Naive thymus-derived CD4-positive, alpha-beta T cell (primary cell): ENCODE measurements at regions not wholly inside any gene's neighbourhood (a gene's known extent, or its start where the extent isn't known, plus 50 kb on each side); places are given as distances from the start of the nearest gene placed in this dataset.
A peak's percentile ranks its signal among the peaks of the same experiment; 100 is the strongest.

Source experiments
- ATAC-seq: fragments of 150-1000 bp; cut with Tn5 transposase; 2 replicates; pipeline ENCODE4 v1.10.0; 2021; ENCODE audit warnings: mild to moderate bottlenecking, moderate library complexity
- CTCF ChIA-PET: fragments of 350-600 bp; sonication (Branson Sonifier 250); formaldehyde crosslinking; loops from one replicate; lab custom pipeline; 2021; ENCODE audit warnings: antibody characterized with exemption; lab: Charles Lee
- POLR2A ChIA-PET: fragments of 350-600 bp; sonication (Branson Sonifier 250); formaldehyde crosslinking; loops from one replicate; lab custom pipeline; 2021; ENCODE audit warnings: antibody characterized with exemption, inconsistent platforms; lab: Charles Lee
- DNase-seq, 9 donors: peaks; one replicate each; pipeline versions ENCODE4 v3.0.0 to v3.0.0-alpha.2; 2020 to 2022; ENCODE audit warnings: mixed read lengths in 1 of 9
- H3K27ac ChIP-seq: one replicate; pipeline ENCODE4 v1.7.0; 2013; ENCODE audit warnings: mild to moderate bottlenecking, low read depth, low read length, moderate library complexity
- H3K27me3 ChIP-seq, 2 donors: one replicate each; pipeline ENCODE4 v1.7.0; 2013; ENCODE audit warnings: low read length in 2 of 2, mild to moderate bottlenecking in 2 of 2, moderate library complexity in 2 of 2; ENCODE audit not compliant: control insufficient read depth in 2 of 2, insufficient read depth in 2 of 2
- H3K36me3 ChIP-seq, 3 experiments: 1 replicate in 2 of 3; 2 replicates in 1 of 3; pipeline ENCODE4 v1.7.0; 2013; ENCODE audit warnings: low read length in 3 of 3, mild to moderate bottlenecking in 3 of 3, moderate library complexity in 1 of 3; ENCODE audit not compliant: insufficient read depth in 3 of 3, control insufficient read depth in 2 of 3
- H3K4me1 ChIP-seq, 2 donors: one replicate each; pipeline ENCODE4 v1.7.0; 2013; ENCODE audit warnings: low read length in 2 of 2, mild to moderate bottlenecking in 2 of 2, moderate library complexity in 1 of 2; ENCODE audit not compliant: control insufficient read depth in 2 of 2, insufficient read depth in 2 of 2
- H3K4me3 ChIP-seq: 2 replicates; pipeline ENCODE4 v1.7.0; 2013; ENCODE audit warnings: mild to moderate bottlenecking, low read length
- H3K9me3 ChIP-seq, 3 experiments: 1 replicate in 2 of 3; 2 replicates in 1 of 3; pipeline ENCODE4 v1.7.0; 2013; ENCODE audit warnings: low read length in 3 of 3; ENCODE audit not compliant: control insufficient read depth in 2 of 3
- H3K27ac Mint-ChIP-seq, 9 donors: one replicate each; pipeline ENCODE4 v1.8.0; 2020 to 2022; ENCODE audit warnings: mixed read lengths in 9 of 9, mild to moderate bottlenecking in 8 of 9, moderate library complexity in 5 of 9, inconsistent platforms in 2 of 9
- H3K27me3 Mint-ChIP-seq, 5 donors: one replicate each; pipeline ENCODE4 v1.8.0; 2021 to 2022; ENCODE audit warnings: mixed read lengths in 5 of 5, mild to moderate bottlenecking in 1 of 5
- H3K36me3 Mint-ChIP-seq, 5 donors: one replicate each; pipeline ENCODE4 v1.8.0; 2020 to 2022; ENCODE audit warnings: mixed read lengths in 5 of 5, mild to moderate bottlenecking in 3 of 5, inconsistent platforms in 1 of 5
- H3K4me1 Mint-ChIP-seq, 7 donors: one replicate each; pipeline ENCODE4 v1.8.0; 2020 to 2022; ENCODE audit warnings: mixed read lengths in 7 of 7, mild to moderate bottlenecking in 3 of 7, inconsistent platforms in 1 of 7
- H3K4me3 Mint-ChIP-seq, 10 donors: one replicate each; pipeline ENCODE4 v1.8.0; 2020 to 2022; ENCODE audit warnings: mild to moderate bottlenecking in 10 of 10, mixed read lengths in 10 of 10, moderate library complexity in 6 of 10, inconsistent platforms in 2 of 10
- H3K9me3 Mint-ChIP-seq, 11 donors: one replicate each; pipeline ENCODE4 v1.8.0; 2020 to 2022; ENCODE audit warnings: mixed read lengths in 11 of 11, mild to moderate bottlenecking in 4 of 11, inconsistent platforms in 1 of 11, moderate library complexity in 1 of 11
- intact Hi-C, 2 donors: fragments of 100-400 bp; cut with micrococcal nuclease; formaldehyde crosslinking; loops; one replicate each; pipeline ENCODE4 v1.15.1; 2023

- DNase-seq: peak; percentile 26 to 90 (median 85)
- peak overlapping the region in 8 of 9 donors; percentile 42 to 97 (median 80) for H3K27ac Mint-ChIP-seq
- H3K9me3 Mint-ChIP-seq: peaks cover 0 to 4% (median 0%) of the 10 kb centered on the region in 11 donors
- Histone ChIP-seq H3K27me3 (no peaks in the 10 kb centered on the region), H3K4me3 (no peak overlapping the region), H3K36me3 (no peaks in the 10 kb centered on the region), H3K27ac (no peak overlapping the region), H3K4me1 (peaks cover 6 to 7% of the 10 kb centered on the region in 2 donors), H3K9me3 (no peaks in the 10 kb centered on the region)
- peak overlapping the region in 3 of 10 donors; percentile 1 to 84 (median 60) for H3K4me3 Mint-ChIP-seq
- peaks cover 0 to 19% (median 0%) of the 10 kb centered on the region in 5 donors for H3K27me3 Mint-ChIP-seq
- ChIA-PET CTCF (interaction anchor here (0.5 to 3.5 kb wide), 34 partner anchors 9 to 1256 kb away, joined by 3 to 94 read pairs (median 4); no protein-coding TSS in a partner anchor), POLR2A (interaction anchor here (0.6 to 3.3 kb wide), 13 partner anchors 24 to 456 kb away, joined by 3 to 38 read pairs (median 3); no protein-coding TSS in a partner anchor)
- no peaks in the 10 kb centered on the region for H3K36me3 Mint-ChIP-seq
- peaks cover 5 to 12% (median 9%) of the 10 kb centered on the region in 7 donors for H3K4me1 Mint-ChIP-seq
- ATAC-seq: peak; percentile 100
- intact Hi-C loops: loop anchor here (1.0 to 10.0 kb wide), 13 partner anchors 48 to 1550 kb away; partner anchors contain the start of genes SLC30A7 (in 2 of the 2), DPH5 (in 1 of the 2) and EXTL2 (in 1 of the 2)
Measured at GRCh38 chr1:101357444-101357986, 120.7 kb downstream of the S1PR1 start.

GRCh38 chr1:101360506-101360905, 123.7 kb downstream of the S1PR1 start:
- Histone ChIP-seq H3K27me3 (no peaks in the 10 kb centered on the region), H3K36me3 (no peaks in the 10 kb centered on the region), H3K9me3 (no peaks in the 10 kb centered on the region), H3K27ac (no peak overlapping the region), H3K4me3 (no peak overlapping the region), H3K4me1 (peaks cover 6 to 7% of the 10 kb centered on the region in 2 donors)
- intact Hi-C loops: no loop called here
- Mint-ChIP-seq H3K9me3 (peaks cover 0 to 4% (median 0%) of the 10 kb centered on the region in 11 donors), H3K4me1 (peaks cover 7 to 15% (median 10%) of the 10 kb centered on the region in 7 donors), H3K36me3 (no peaks in the 10 kb centered on the region), H3K27ac (peak overlapping the region in 1 of 9 donors; percentile 6), H3K4me3 (no peak overlapping the region), H3K27me3 (peaks cover 0 to 18% (median 0%) of the 10 kb centered on the region in 5 donors)
- DNase-seq (no peak), ATAC-seq (no peak)
- POLR2A ChIA-PET: no interaction called here
- CTCF ChIA-PET: no interaction called here

GRCh38 chr1:101363891-101364318, 127.1 kb downstream of the S1PR1 start:
- intact Hi-C loops: no loop called here
- Histone ChIP-seq H3K9me3 (no peaks in the 10 kb centered on the region), H3K27me3 (no peaks in the 10 kb centered on the region), H3K4me1 (no peaks in the 10 kb centered on the region), H3K36me3 (no peaks in the 10 kb centered on the region), H3K4me3 (no peak overlapping the region), H3K27ac (no peak overlapping the region)
- Mint-ChIP-seq H3K9me3 (peaks cover 0 to 4% (median 0%) of the 10 kb centered on the region in 11 donors), H3K27me3 (peaks cover 0 to 4% (median 0%) of the 10 kb centered on the region in 5 donors), H3K4me1 (peaks cover 0 to 5% (median 2%) of the 10 kb centered on the region in 7 donors), H3K4me3 (no peak overlapping the region), H3K36me3 (peaks cover 0 to 2% (median 0%) of the 10 kb centered on the region in 5 donors), H3K27ac (no peak overlapping the region)
- ChIA-PET POLR2A (no interaction called here), CTCF (interaction anchor here (3.4 kb wide), 1 partner anchor 55 kb away, joined by 14 read pairs; no protein-coding TSS in a partner anchor)
- no peak for DNase-seq
- no peak for ATAC-seq

GRCh38 chr1:101364370-101365120, 127.7 kb downstream of the S1PR1 start:
- ChIA-PET POLR2A (no interaction called here), CTCF (interaction anchor here (3.4 kb wide), 1 partner anchor 56 kb away, joined by 14 read pairs; no protein-coding TSS in a partner anchor)
- Histone ChIP-seq H3K27ac (no peak overlapping the region), H3K4me1 (no peaks in the 10 kb centered on the region), H3K27me3 (no peaks in the 10 kb centered on the region), H3K9me3 (no peaks in the 10 kb centered on the region), H3K36me3 (no peaks in the 10 kb centered on the region), H3K4me3 (no peak overlapping the region)
- peaks cover 0 to 4% (median 0%) of the 10 kb centered on the region in 11 donors for H3K9me3 Mint-ChIP-seq
- H3K4me3 Mint-ChIP-seq: no peak overlapping the region
- no peak for ATAC-seq
- H3K36me3 Mint-ChIP-seq: peaks cover 0 to 2% (median 0%) of the 10 kb centered on the region in 5 donors
- no peak overlapping the region for H3K27ac Mint-ChIP-seq
- intact Hi-C loops: no loop called here
- peaks cover 0 to 2% (median 0%) of the 10 kb centered on the region in 5 donors for H3K27me3 Mint-ChIP-seq
- H3K4me1 Mint-ChIP-seq: peaks cover 0 to 5% (median 2%) of the 10 kb centered on the region in 7 donors
- DNase-seq: no peak

GRCh38 chr1:101365186-101365585, 128.4 kb downstream of the S1PR1 start:
- ChIA-PET POLR2A (no interaction called here), CTCF (interaction anchor here (3.4 kb wide), 1 partner anchor 56 kb away, joined by 14 read pairs; no protein-coding TSS in a partner anchor)
- DNase-seq (no peak), ATAC-seq (no peak)
- Mint-ChIP-seq H3K36me3 (peaks cover 0 to 2% (median 0%) of the 10 kb centered on the region in 5 donors), H3K27me3 (peaks cover 0 to 2% (median 0%) of the 10 kb centered on the region in 5 donors), H3K27ac (no peak overlapping the region), H3K4me3 (no peak overlapping the region), H3K4me1 (peaks cover 0 to 5% (median 2%) of the 10 kb centered on the region in 7 donors), H3K9me3 (peaks cover 0 to 4% (median 0%) of the 10 kb centered on the region in 11 donors)
- H3K27ac ChIP-seq: no peak overlapping the region
- H3K36me3 ChIP-seq: no peaks in the 10 kb centered on the region
- no peak overlapping the region for H3K4me3 ChIP-seq
- intact Hi-C loops: no loop called here
- H3K27me3 ChIP-seq: no peaks in the 10 kb centered on the region
- H3K9me3 ChIP-seq: no peaks in the 10 kb centered on the region
- H3K4me1 ChIP-seq: no peaks in the 10 kb centered on the region

- Histone ChIP-seq H3K9me3 (no peaks in the 10 kb centered on the region), H3K27me3 (no peaks in the 10 kb centered on the region), H3K4me1 (no peaks in the 10 kb centered on the region), H3K27ac (no peak overlapping the region), H3K36me3 (no peaks in the 10 kb centered on the region), H3K4me3 (no peak overlapping the region)
- Mint-ChIP-seq H3K36me3 (peaks cover 0 to 2% (median 0%) of the 10 kb centered on the region in 5 donors), H3K9me3 (peaks cover 0 to 4% (median 0%) of the 10 kb centered on the region in 11 donors), H3K27ac (no peak overlapping the region), H3K4me3 (no peak overlapping the region), H3K4me1 (peaks cover 0 to 5% (median 2%) of the 10 kb centered on the region in 7 donors), H3K27me3 (peaks cover 0 to 2% (median 0%) of the 10 kb centered on the region in 5 donors)
- ATAC-seq: no peak
- DNase-seq: no peak
- intact Hi-C loops: no loop called here
- ChIA-PET CTCF (interaction anchor here (3.4 kb wide), 1 partner anchor 57 kb away, joined by 14 read pairs; no protein-coding TSS in a partner anchor), POLR2A (no interaction called here)
Measured at GRCh38 chr1:101365878-101366277, 129.1 kb downstream of the S1PR1 start.
